HL-60 (cell line): ENCODE measurements at regions not wholly inside any gene's neighbourhood (a gene's known extent, or its start where the extent isn't known, plus 50 kb on each side); places are given as distances from the start of the nearest gene placed in this dataset.

Experiments
- POLR2AphosphoS5 ChIP-seq: IDR thresholded peaks from 2 replicates; pipeline ENCODE4 v1.6.1; 2012; ENCODE audit warnings: low read depth
- SPI1 ChIP-seq: IDR thresholded peaks from 2 replicates; pipeline ENCODE4 v1.6.1; 2012; ENCODE audit warnings: low read depth, mild to moderate bottlenecking, borderline replicate concordance
- TF ChIP-seq, protein P1 (sequence below): IDR thresholded peaks from one replicate; pipeline ENCODE4 v1.5.1; 2011; ENCODE audit warnings: low read length, control low read depth, inconsistent platforms; ENCODE audit not compliant: insufficient read depth
- TF ChIP-seq, protein P2 (sequence below): IDR thresholded peaks from 2 replicates; pipeline ENCODE4 v1.6.1; 2012; ENCODE audit warnings: low read depth; ENCODE audit not compliant: insufficient replicate concordance

DNA sequence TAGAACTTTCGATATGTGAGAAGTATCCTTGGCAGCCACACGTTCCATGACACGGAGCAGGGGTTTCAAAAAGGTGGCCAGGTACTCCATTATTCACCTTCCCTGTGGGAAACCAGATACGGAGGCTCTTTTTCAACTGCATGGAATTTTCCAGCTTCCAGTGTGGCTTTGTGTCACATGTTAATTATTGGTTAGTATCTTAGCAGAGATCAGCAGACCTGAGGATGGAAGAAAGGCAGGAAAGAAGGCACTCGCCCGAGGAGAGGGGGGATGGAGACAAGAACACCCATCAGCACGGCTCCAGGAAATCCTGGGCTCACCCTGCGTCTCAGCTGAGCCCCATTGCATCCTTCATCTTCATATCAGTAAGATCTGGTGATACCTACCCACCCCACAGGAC lies 115.5 kb downstream of the PXDC1 start:
- TF ChIP-seq, protein P1, sequence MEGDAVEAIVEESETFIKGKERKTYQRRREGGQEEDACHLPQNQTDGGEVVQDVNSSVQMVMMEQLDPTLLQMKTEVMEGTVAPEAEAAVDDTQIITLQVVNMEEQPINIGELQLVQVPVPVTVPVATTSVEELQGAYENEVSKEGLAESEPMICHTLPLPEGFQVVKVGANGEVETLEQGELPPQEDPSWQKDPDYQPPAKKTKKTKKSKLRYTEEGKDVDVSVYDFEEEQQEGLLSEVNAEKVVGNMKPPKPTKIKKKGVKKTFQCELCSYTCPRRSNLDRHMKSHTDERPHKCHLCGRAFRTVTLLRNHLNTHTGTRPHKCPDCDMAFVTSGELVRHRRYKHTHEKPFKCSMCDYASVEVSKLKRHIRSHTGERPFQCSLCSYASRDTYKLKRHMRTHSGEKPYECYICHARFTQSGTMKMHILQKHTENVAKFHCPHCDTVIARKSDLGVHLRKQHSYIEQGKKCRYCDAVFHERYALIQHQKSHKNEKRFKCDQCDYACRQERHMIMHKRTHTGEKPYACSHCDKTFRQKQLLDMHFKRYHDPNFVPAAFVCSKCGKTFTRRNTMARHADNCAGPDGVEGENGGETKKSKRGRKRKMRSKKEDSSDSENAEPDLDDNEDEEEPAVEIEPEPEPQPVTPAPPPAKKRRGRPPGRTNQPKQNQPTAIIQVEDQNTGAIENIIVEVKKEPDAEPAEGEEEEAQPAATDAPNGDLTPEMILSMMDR = no peak
- no peak for TF ChIP-seq SPI1
- no peak for TF ChIP-seq POLR2AphosphoS5
- TF ChIP-seq, protein P2, sequence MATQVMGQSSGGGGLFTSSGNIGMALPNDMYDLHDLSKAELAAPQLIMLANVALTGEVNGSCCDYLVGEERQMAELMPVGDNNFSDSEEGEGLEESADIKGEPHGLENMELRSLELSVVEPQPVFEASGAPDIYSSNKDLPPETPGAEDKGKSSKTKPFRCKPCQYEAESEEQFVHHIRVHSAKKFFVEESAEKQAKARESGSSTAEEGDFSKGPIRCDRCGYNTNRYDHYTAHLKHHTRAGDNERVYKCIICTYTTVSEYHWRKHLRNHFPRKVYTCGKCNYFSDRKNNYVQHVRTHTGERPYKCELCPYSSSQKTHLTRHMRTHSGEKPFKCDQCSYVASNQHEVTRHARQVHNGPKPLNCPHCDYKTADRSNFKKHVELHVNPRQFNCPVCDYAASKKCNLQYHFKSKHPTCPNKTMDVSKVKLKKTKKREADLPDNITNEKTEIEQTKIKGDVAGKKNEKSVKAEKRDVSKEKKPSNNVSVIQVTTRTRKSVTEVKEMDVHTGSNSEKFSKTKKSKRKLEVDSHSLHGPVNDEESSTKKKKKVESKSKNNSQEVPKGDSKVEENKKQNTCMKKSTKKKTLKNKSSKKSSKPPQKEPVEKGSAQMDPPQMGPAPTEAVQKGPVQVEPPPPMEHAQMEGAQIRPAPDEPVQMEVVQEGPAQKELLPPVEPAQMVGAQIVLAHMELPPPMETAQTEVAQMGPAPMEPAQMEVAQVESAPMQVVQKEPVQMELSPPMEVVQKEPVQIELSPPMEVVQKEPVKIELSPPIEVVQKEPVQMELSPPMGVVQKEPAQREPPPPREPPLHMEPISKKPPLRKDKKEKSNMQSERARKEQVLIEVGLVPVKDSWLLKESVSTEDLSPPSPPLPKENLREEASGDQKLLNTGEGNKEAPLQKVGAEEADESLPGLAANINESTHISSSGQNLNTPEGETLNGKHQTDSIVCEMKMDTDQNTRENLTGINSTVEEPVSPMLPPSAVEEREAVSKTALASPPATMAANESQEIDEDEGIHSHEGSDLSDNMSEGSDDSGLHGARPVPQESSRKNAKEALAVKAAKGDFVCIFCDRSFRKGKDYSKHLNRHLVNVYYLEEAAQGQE = no peak
